ENCODE measurements at regions not wholly inside any gene's neighbourhood (a gene's known extent, or its start where the extent isn't known, plus 50 kb on each side); places are given as distances from the start of the nearest gene placed in this dataset.

GRCh38 chr15:39411102-39411989, 169.5 kb upstream of the THBS1 start:
- Histone ChIP-seq H3K9me3 (no peaks in the 10 kb centered on the region), H3K36me3 (no peaks in the 10 kb centered on the region), H3K4me3 (no peak overlapping the region), H3K27ac (no peak overlapping the region), H3K27me3 (no peaks in the 10 kb centered on the region), H3K4me1 (no peaks in the 10 kb centered on the region)
- TF ChIP-seq POLR2A (IDR thresholded peaks at IDR 0.05): no peak
- TF ChIP-seq CTCF (IDR thresholded peaks at IDR 0.05): no peak
- no peak for DNase-seq

GRCh38 chr15:39413558-39413957, 167.3 kb upstream of the THBS1 start:
- no peak overlapping the region for H3K27ac ChIP-seq
- no peaks in the 10 kb centered on the region for H3K9me3 ChIP-seq
- H3K4me1 ChIP-seq: no peaks in the 10 kb centered on the region
- no peak for DNase-seq
- no peaks in the 10 kb centered on the region for H3K27me3 ChIP-seq
- no peaks in the 10 kb centered on the region for H3K36me3 ChIP-seq
- H3K4me3 ChIP-seq: no peak overlapping the region
- TF ChIP-seq CTCF (IDR thresholded peaks at IDR 0.05) (no peak), POLR2A (IDR thresholded peaks at IDR 0.05) (no peak)

GRCh38 chr15:39414201-39414600, 166.7 kb upstream of the THBS1 start:
- TF ChIP-seq CTCF (IDR thresholded peaks at IDR 0.05): no peak
- TF ChIP-seq POLR2A (IDR thresholded peaks at IDR 0.05): no peak
- no peaks in the 10 kb centered on the region for H3K4me1 ChIP-seq

GRCh38 chr15:39415634-39416033, 165.2 kb upstream of the THBS1 start:
- no peak for DNase-seq
- no peak for TF ChIP-seq CTCF (IDR thresholded peaks at IDR 0.05)
- TF ChIP-seq POLR2A (IDR thresholded peaks at IDR 0.05): no peak
- Histone ChIP-seq H3K9me3 (no peaks in the 10 kb centered on the region), H3K27me3 (no peaks in the 10 kb centered on the region), H3K36me3 (no peaks in the 10 kb centered on the region), H3K27ac (no peak overlapping the region), H3K4me1 (no peaks in the 10 kb centered on the region), H3K4me3 (no peak overlapping the region)

More at GRCh38 chr15:39414201-39414600, 166.7 kb upstream of the THBS1 start:
- no peaks in the 10 kb centered on the region for H3K9me3 ChIP-seq
- no peak for DNase-seq
- no peak overlapping the region for H3K27ac ChIP-seq
- no peak overlapping the region for H3K4me3 ChIP-seq
- H3K27me3 ChIP-seq: no peaks in the 10 kb centered on the region
- no peaks in the 10 kb centered on the region for H3K36me3 ChIP-seq

- Histone ChIP-seq H3K27me3 (no peaks in the 10 kb centered on the region), H3K9me3 (no peaks in the 10 kb centered on the region), H3K36me3 (no peaks in the 10 kb centered on the region), H3K4me3 (no peak overlapping the region), H3K4me1 (no peaks in the 10 kb centered on the region), H3K27ac (no peak overlapping the region)
- TF ChIP-seq CTCF (IDR thresholded peaks at IDR 0.05): no peak
- DNase-seq: no peak
These were observed 164.6 kb upstream of the THBS1 start for GRCh38 chr15:39416258-39416657.
